ENCODE measurements at regions not wholly inside any gene's neighbourhood (a gene's known extent, or its start where the extent isn't known, plus 50 kb on each side); places are given as distances from the start of the nearest gene placed in this dataset.

DNA sequence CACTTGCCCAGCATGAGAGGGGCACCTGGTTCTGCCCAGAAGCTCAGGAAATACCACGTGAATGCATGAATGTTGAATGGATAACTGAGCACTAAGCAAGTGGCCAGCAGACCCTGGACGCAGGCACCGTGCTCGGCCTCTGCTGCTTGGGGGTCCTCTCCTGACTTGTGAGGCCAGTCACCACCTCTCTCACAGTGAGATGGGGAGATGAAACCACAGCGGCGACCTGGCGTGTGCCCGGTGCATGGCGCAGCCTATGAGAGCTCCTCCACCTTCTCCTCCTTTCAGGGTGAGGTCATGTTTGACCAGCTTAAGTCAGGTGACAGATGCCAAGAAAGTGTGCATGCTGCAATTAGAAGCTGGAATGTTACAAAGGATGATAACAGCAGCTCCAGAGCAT lies 75.5 kb downstream of the HMX1 start:
- in situ Hi-C loops (cut with HindIII; ENCODE audit: low sequenced_read_pairs), result no loop called here

- in situ Hi-C loops (cut with HindIII; ENCODE audit: low sequenced_read_pairs), result no loop called here
Observed at GRCh38 chr4:8795140-8795539, 76.5 kb downstream of the HMX1 start.

GRCh38 chr4:8794491-8794890 lies 77.1 kb downstream of the HMX1 start:
- in situ Hi-C loops (cut with HindIII; ENCODE audit: low sequenced_read_pairs), result no loop called here

GRCh38 chr4:8793571-8794160 lies 78.0 kb downstream of the HMX1 start:
- in situ Hi-C loops (cut with HindIII; ENCODE audit: low sequenced_read_pairs), result no loop called here

DNA sequence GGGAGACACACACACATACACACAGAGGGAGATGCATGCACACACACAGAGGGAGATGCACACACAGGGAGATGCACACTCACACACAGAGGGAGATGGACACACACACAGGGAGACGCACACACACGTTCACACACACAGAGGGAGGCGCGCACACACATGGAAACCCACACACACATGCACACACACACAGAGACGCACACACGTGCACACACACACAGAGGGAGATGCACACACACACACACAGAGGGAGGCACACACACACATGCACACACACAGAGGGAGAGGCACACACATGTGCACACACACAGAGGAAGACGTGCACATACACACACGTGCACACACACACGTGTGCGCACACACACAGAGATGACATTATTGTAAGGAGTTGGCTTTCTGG lies 79.1 kb downstream of the HMX1 start:
- in situ Hi-C loops (cut with HindIII; ENCODE audit: low sequenced_read_pairs), result no loop called here

- in situ Hi-C loops (cut with HindIII; ENCODE audit: low sequenced_read_pairs), result no loop called here
Observed at GRCh38 chr4:8791609-8792008, 80.0 kb downstream of the HMX1 start.

DNA sequence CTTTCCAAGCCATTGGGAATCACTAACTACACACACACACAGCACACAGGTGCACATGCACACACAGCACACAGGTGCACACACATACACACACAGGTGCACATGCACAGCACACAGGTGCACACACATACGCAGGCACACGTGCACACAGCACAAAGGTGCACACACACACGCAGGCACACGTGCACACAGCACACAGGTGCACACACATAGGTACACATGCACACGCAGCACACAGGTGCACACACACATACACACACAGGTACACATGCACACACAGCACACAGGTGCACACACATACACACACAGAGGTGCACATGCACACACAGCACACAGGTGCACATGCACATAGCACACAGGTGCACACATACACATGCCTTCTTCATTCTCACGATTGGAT lies 80.9 kb downstream of the HMX1 start:
- in situ Hi-C loops (cut with HindIII; ENCODE audit: low sequenced_read_pairs), result no loop called here

- in situ Hi-C loops (cut with HindIII; ENCODE audit: low sequenced_read_pairs), result no loop called here
Observed at GRCh38 chr4:8788174-8788573, 83.5 kb downstream of the HMX1 start.

- in situ Hi-C loops (cut with HindIII; ENCODE audit: low sequenced_read_pairs), result no loop called here
Observed at GRCh38 chr4:8786166-8786565, 85.5 kb downstream of the HMX1 start.

DNA sequence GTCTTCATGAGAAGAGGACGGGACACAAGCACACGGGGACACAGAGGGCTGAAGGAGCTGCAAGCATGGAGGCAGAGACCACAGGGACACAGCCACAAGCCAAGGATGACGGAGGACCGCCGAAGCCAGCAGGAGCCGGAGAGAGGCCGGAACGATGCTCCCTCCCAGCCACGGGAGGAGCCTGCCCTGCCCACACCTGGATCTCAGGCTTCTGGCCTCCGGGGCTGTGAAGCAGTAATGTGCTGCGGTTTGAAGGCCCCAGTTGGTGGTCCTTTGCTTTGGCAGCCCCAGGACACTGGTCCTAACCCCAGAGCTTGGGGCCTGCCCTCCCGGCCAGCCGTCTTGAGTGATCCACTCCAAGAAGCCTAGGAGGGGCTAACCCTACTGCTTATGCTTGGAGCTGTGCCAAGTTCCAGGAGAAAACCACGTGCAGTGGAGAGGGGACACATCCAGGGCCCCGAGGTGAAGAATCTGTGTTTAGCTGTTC lies 85.9 kb downstream of the HMX1 start:
- in situ Hi-C loops (cut with HindIII; ENCODE audit: low sequenced_read_pairs), result no loop called here

DNA sequence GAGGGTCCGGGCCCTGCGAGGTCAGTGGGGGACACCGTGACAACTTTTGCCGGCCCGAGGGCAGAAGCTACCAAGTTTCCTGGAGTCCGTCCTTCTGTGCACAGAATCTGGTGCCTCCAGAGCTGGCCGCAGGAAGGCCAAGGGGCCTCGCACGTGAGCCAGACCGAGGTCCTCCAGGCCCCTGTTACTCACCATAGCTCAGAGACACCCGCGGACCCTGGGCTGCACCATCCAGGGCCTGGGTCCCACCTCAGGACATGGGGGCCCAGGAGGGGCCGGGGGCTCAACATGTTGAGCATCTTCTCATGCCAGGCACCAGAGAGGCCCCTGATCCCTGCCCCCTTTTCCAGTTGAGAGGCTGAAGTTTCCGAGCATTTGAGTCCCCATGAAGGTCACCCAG lies 87.9 kb downstream of the HMX1 start:
- in situ Hi-C loops (cut with HindIII; ENCODE audit: low sequenced_read_pairs), result no loop called here

- in situ Hi-C loops (cut with HindIII; ENCODE audit: low sequenced_read_pairs), result no loop called here
Observed at GRCh38 chr4:8782135-8782534, 89.5 kb downstream of the HMX1 start.

GRCh38 chr4:8781641-8782040 lies 90.0 kb downstream of the HMX1 start:
- in situ Hi-C loops (cut with HindIII; ENCODE audit: low sequenced_read_pairs), result no loop called here

DNA sequence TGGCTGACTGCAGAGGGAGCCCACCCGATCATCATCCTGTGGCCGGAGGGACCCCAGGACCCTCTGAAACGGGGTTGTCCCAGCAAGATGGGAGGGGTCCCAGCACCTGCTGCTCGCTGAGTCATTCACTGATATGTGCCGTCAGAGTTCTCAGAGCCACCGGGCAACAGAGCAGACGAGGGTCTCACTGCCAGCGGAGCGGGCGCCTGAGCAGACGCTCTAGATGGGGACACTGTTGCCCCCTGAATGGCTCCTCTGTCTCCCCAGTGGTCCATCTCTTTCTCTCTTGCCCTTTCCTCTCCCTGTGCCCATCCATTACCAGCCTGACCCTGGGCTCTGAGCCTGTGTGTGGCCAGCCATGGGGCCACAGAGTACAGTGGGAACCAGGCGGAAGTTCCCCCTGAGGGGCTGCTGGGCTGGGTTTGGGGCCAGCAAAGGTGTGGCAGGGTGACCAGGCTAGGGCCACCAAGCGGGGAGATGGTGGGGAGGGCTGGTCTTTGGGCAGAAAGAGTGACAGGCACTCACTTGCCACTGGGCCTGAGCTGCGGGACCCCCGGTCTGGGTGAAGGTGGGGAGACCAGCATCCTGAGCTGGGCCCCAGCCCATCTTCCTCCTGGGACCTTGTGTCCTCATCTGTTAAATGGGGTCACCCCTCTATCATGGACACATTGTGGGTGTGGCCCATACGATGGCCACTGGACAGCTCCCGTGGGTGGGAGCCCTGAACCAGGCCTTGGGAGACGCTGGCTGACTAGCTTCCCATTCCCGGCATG lies 90.9 kb downstream of the HMX1 start:
- in situ Hi-C loops (cut with HindIII; ENCODE audit: low sequenced_read_pairs), result no loop called here

- in situ Hi-C loops (cut with HindIII; ENCODE audit: low sequenced_read_pairs), result no loop called here
Observed at GRCh38 chr4:8780086-8780485, 91.6 kb downstream of the HMX1 start.

- in situ Hi-C loops (cut with HindIII; ENCODE audit: low sequenced_read_pairs), result no loop called here
Observed at GRCh38 chr4:8779490-8779932, 92.1 kb downstream of the HMX1 start.

- in situ Hi-C loops (cut with HindIII; ENCODE audit: low sequenced_read_pairs), result no loop called here
Observed at GRCh38 chr4:8778760-8779159, 92.9 kb downstream of the HMX1 start.

- in situ Hi-C loops (cut with HindIII; ENCODE audit: low sequenced_read_pairs), result no loop called here
Observed at GRCh38 chr4:8778291-8778690, 93.3 kb downstream of the HMX1 start.

DNA sequence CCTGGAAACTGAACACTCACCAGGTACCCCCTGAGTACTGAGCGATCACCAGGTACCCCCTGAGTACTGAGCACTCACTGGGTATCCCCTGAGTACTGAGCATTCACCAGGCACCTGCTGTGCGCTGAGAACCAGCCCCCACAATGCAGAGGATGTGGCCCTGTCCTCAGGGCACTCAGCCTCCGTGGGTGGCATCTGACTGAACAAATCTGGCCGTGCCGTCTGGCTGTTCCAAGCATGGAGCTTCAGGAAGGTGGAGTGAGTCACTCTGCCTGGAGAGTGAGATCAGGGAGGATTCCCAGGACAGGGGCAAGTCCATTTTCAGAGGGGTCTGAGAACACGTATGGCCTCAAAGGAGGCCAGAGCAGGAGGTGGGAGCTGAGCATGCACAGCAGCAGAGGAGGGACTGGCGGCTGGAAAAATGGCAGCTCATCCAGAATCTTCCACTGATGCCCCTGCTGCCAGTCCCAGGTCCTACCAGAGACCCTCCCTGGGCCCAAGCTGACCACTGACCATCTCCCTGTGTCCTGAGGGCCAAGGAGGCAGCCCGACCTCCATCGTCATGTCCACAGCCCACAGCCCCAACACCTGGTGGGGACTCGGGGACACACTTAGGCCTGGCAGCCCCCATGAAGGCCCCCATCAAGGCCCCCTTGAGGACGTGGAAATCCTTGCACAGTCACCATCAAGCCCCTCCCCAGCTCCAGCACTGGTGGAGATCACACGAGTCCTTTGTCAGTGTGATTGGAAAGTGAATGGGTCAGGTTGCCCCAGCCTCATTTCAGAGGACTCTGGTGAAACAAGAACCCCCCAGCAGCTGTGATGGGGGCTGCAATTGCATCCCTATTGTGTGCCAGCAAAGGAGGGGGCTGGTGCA lies 94.1 kb downstream of the HMX1 start:
- in situ Hi-C loops (cut with HindIII; ENCODE audit: low sequenced_read_pairs), result no loop called here

DNA sequence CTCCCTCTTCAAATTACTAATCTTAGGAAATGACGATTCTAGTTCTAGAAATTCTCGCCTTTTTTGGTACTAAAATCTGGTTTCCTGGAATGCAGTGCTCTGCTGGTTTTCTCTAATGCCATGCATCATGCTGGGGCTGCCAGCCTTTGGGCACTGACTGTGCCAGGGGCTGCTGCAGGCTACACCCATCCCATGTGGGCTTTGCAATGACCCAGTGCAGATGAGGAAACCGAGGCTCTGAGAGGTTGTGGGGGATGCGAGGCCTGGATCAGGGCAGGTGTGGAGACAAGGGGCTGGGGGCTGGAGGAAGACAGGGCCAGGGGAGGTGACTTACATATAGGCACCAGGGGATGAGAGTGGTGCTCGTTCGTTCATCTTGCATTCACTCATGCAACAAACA lies 95.3 kb downstream of the HMX1 start:
- in situ Hi-C loops (cut with HindIII; ENCODE audit: low sequenced_read_pairs), result no loop called here

DNA sequence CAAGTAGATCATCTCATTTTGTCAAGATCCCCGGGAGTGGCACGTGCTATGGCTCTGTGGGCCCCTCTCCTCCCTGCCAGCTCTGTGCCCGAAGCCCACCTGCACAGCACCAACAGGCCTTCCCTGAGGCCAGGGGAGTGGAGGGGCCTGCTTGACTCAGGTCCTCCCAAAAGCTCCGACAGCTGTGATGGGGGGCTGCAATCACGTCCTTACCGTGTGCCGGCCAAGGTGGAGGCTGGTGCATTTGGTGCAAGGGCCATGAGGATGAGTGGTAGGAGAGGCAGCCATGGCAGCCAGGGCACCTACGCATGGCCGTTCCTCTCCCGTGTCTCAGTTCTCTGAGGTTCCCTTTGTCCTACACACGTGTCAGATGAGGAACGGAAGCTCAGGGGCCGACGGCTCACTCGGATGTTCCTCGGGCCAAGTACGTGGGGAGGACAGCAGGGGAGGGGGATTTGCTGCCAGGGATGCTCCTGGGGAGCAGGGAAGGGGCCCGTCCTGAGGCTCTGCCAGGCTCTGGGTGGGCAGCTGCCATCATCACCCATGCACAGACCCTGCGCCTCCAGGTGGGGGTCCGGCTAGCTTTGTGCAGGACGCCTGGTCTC lies 95.8 kb downstream of the HMX1 start:
- in situ Hi-C loops (cut with HindIII; ENCODE audit: low sequenced_read_pairs), result no loop called here

Data from DLD1 (cell line).